ENCODE measurements at regions not wholly inside any gene's neighbourhood (a gene's known extent, or its start where the extent isn't known, plus 50 kb on each side); places are given as distances from the start of the nearest gene placed in this dataset.

DNA sequence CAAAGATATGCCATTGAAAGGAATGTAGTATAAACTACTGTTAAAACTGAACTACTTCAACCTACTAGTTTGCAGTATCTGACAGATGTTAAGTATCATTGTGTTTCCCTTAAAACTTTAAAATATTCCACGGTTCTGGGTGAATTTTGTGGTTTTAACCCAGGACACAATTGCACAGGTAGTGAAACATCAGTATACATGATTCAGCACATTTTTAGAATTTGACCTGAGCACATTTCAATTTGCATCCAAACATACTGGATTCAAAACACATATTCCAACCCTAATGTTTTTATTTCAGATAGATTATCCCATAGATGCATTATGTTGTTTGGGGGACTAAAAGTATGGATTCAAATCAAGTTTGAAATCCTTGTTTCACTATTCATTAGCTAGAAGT is 129.9 kb upstream of the ZNF804B start:
- TF ChIP-seq CTCF (IDR thresholded peaks at IDR 0.05) (no peak), POLR2A (IDR thresholded peaks at IDR 0.05) (no peak)

Data from esophagus squamous epithelium (tissue), 4 donors.